ENCODE measurements at regions not wholly inside any gene's neighbourhood (a gene's known extent, or its start where the extent isn't known, plus 50 kb on each side); places are given as distances from the start of the nearest gene placed in this dataset.

DNA sequence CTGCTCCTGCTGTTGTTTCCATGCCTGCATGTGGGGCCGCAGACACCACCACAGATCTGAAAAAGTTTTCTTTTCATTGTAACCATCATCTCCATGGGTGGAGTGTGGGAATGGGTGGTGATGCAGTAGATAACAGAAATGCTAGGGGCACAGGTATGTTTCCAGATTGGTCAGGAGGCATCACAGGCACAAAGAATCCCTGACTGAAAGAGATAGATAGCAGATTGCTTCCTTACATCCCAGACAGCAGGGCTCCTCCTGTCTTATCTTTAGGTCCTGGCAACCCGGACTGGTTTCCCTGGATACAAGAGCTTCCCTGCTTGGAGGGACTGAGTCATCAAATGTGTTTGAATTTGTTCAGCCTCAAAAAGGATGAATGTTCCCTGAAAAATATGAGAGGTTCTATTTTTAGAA, 1937.6 kb downstream of the PCDH9 start:
- TF ChIP-seq GATA2 (IDR thresholded peaks at IDR 0.05; ENCODE audit: low read depth, low read length) (peak; percentile 85), GATA3 (IDR thresholded peaks at IDR 0.05; ENCODE audit: low read depth, low read length) (peak; percentile 64; the same call in 1 of the 2 replicates)
